HG03095 (cell line): ENCODE measurements at regions not wholly inside any gene's neighbourhood (a gene's known extent, or its start where the extent isn't known, plus 50 kb on each side); places are given as distances from the start of the nearest gene placed in this dataset.

ENCODE experiments used
- ATAC-seq: cut with Tn5 transposase; IDR thresholded peaks from one replicate; pipeline ENCODE4 v1.9.1; 2021; ENCODE audit warnings: moderate library complexity; ENCODE audit not compliant: unreplicated experiment

- no peak for ATAC-seq
Observed at GRCh38 chr2:236744281-236744705, 174.7 kb downstream of the ACKR3 start.

DNA sequence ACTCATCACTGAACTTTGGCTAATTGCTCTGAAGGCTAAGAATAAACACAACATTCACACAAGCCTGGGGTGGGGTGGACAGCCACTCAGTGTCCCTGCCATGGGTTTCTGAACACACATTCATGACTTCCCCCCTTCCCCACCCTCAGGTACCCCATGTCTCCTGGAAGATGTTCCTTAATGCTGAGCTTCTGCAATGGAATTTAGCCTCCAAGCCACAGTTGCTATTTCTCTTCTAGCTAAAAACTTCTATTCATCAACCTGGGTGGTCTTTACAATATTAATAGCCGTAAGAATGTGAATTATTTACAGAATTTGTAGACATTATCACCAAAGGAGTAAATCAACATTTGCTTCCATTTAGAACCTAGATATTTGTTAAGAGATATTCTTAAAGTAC, 175.1 kb downstream of the ACKR3 start:
- ATAC-seq = no peak

DNA sequence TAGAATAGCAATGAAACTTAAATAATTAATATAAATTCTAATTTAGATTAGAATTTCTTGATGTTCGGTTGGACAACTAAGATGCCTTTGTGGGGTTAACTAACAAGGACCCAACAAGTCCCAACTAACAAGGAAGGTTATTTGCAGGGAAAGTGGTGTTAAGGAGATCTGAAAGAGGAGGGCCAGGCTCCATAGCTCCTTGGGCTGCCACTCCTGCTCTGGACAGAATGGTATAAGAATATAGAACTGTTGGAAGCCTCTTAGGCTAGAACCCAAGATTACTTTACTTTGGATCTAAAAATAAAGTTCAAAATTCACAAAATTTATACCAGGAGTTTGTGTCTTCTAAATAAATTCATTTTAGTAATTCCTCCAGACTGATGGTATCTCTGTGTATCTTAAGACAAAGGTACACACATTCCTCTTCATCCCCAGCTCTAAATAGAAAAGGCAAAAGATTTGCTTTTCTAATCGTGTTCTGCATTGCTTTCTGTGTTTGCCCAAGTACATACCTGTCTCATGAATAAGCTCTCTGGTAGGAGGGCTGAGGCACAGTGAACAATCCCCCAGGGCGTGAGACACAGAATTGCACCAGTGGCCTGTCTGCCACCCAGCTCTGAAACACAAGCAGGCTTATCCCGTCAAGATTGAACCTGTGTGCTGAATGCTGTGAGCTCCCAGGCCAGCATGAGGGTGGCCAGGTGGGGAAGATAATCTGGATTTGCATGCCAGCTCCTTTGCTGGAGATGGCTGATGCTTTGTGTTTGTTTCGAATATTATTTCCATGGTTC, 176.0 kb downstream of the ACKR3 start:
- ATAC-seq = no peak

DNA sequence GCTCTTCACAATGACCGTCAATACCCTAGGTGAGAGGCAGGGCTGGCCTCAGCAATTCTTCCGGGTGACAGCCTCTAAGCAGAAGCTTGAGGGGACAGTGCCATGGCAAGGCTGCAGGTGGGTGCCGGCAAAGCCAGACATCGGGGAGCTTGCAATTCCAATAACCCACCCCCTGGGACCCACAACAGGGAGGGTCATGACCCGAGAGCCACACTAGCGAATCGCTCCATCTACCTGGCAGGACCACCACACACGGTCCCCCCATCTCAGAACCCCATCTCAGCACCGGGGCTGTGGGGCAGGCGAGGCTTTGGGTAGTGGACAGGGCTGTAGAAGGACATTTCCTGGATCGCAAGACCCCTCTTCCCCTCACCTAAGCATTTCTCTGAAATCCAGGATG, 177.2 kb downstream of the ACKR3 start:
- no peak for ATAC-seq

DNA sequence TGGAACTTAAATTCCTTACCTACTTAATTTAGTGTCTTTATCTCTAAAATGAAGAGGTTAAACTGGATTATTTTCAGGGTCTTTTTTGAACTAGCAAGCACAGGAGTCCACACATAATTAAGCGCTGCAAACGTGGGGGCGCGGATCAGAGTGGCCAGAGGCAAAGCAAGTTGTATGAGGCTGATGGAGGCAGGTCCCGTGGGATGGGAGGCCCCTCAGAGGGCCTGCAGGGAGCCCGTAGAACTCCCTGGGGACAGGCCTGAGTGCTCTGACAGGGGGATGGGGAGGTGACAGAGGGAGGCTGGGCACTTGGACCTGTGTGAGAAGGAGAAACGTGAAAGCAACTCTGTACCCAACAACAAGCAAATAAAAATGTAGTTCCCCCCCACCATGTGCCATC, 177.8 kb downstream of the ACKR3 start:
- ATAC-seq = no peak

- no peak for ATAC-seq
Observed at GRCh38 chr2:236747925-236748324, 178.3 kb downstream of the ACKR3 start.

DNA sequence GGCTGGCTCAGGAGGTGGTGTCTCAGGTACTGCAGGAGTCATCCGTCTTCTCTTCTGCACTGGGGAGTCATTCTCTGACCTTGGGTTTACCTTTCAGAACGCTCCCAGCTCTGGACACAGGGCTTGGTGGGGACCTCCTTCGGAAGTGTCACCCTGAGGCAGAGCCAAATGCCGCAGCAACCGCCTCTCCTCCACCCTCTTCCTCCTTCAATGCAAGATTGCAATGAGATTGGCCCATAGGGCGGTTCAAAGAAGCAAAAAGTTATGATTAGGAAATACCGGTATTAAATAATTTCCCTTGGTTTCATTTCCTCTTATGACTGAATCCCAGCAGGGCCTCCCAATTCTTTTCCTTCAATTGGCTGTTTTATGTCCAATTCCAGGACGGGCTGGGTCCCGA, 178.8 kb downstream of the ACKR3 start:
- ATAC-seq = no peak

- no peak for ATAC-seq
Observed at GRCh38 chr2:236748801-236749200, 179.2 kb downstream of the ACKR3 start.

DNA sequence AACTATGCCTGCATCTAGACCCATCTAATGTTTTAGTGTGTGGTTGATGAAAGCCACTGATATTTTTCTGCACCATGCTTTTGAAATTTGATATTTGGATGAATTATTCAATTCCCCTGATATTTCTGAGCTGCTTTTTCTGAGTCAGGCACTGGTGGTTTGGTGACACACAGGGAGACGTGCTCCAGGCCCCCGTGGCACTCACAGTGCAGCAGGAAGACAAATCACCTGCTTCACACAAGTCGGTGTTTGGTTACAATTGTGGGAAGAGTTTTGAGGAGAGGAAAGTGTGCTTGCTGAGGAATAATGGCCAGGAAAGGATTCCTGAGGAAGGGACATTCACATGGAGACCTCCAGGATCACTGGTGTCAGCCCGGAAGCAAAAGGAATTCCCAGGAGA, 179.7 kb downstream of the ACKR3 start:
- ATAC-seq = no peak

DNA sequence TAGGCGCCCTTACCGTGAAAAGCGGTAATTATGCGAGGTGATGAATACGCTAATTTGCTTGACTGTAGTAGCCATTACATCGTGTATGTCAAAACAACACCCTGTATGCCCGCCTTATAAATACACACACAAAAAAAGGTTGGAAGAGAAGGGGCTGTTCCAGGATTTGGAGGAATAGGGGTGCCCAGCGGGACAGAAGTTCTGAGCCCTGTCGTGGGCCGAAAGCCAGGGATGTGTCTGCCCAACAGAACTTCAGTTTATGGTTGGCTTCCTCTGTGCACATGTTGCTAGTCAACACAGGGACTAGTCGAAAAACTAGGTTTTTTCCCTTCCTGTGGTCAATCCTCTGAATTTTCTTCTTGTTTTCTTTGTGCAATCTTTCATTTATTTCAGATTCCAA, 182.5 kb downstream of the ACKR3 start:
- no peak for ATAC-seq

DNA sequence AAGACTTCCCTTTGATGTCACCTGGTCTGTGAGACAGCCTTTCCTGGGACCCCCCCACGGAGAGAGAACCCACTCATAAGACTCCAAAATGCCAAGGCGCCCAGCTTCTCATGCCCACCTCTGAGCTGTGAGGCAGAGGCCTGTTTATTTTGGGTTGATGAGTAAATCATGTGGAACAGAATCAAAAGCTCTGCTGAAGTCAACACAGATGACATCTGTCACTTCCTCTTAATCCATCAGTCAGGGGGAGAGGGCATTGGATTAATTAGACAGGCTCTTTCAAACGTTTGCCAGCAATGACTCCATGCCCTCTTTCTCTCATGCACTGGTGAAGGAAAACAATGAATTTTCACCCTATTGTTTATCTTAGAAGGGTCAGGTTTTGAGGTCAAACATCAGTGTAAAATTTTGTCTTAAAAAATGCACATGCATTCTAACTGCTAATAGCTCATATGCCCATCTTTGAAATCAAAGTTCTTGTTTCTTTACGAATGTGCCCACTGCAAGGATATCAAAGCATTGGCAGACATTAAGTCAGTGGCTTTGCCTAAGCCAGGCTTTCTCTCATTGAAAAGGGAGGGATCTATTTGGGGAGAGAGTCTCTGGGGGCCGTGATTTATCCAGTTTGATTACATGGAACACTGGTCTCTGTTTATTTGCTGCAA, 184.1 kb downstream of the ACKR3 start:
- ATAC-seq = no peak

DNA sequence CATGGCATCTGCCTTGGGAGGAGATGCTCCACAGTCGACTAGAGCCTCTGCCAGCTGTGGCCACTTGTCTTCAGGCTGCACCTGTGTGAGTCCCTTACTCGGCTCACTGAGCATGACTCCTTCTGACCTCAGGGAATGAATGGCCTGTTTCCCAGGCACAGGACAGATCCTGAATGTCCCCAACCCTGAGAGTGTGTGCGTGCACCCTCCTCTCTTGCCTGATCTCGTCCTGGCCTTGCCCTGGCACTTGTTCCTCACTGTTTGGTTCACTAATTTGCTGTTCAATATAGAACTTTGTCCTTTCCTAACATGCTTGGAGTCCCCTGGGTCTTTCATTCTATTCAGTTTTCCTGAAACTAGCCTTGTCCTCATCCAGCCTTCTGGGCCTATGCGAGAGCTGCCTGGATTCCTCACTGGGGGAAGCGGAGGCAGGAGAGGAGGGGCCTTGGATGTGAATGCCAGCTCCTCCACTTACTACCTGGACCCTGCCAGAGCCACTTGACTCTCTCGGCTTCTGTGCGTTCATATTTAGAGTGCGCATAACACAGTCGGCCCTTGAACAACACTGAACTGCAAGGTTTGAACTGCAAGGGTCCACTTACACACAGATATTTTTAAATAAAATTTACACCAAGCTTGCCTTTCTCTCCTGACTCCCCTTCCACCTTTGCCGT, 184.8 kb downstream of the ACKR3 start:
- no peak for ATAC-seq

DNA sequence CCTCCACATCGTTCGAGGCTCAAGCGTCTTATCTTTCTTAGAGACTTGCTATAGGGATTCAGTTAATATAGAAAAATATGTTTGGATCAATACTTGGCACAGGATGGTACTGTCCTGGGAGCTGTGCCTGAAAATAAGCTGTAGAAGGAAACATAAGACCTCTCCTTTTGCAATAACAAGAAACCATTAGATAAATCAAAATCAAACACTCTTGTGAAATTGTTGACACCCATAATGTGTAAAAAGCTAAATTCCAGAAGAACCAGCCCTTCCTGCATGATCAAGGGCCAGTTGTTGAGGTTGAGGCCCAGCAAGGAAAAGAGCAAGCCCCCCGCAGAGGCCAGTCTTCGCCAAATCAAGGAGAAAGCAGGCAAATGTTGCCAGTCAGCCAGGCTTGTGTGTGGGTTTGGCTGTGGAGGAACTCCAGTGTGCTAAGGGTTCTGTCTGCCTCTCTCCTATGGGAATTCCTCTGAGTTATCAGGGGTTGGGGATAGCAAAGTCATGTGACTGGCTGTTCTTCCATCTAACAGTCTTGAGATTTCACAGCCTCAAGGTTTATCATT, 185.7 kb downstream of the ACKR3 start:
- no peak for ATAC-seq

DNA sequence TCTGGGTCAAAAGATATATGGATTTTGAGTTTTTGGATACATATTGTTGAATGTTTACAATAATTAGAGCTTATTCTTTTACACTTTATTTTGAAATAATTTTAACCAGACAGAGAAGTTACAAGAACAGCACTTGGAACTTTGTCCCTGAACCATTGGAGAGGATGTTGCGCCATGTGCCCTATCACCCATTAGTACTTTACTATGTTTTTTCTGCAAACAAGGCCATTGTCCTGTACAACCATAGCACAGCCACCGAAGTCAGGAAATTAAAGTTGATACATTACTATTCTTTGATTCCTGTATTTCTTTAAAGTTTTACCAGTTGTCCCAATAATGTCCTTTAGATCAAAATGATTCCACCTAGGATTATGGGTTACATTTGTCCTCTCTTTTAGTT, 188.8 kb downstream of the ACKR3 start:
- ATAC-seq = no peak

DNA sequence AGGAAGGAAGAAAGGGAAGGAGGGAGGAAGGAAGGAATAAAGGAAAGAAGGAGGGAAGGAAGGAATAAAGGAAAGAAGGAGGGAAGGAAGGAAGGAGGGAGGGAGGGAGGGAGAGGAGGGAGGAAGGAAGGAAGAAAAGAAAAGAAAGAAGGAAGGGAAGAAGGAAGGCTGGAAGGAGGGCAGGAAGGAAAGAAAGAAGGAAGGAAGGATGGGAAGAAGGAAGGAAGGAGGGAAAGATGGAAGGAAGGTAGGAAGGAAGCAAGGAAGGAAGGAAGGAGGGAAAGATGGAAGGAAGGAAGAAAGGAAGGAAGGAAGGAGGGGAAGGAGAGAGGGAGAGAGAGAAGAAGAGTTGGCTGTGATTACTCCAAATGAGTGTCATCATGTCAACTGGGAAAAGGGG, 190.6 kb downstream of the ACKR3 start:
- no peak for ATAC-seq

DNA sequence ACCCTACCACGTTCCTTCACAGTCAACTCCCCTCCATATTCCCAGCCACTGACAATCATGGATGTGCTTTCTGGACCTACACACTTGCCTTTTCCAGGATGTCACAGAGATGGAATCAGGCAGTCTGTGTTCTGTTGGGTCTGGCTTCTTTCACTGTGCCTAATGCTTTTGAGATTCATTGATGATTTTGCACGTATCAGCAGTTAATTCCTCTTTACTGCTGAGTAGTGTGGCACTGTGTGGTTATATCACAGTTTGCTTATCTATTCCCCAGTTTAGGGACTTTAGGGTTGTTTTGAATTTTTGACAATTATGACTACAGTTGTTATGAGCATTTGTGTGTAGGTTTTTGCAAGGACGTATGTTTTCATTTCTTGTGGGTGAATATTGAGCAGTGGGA, 191.7 kb downstream of the ACKR3 start:
- ATAC-seq = no peak

DNA sequence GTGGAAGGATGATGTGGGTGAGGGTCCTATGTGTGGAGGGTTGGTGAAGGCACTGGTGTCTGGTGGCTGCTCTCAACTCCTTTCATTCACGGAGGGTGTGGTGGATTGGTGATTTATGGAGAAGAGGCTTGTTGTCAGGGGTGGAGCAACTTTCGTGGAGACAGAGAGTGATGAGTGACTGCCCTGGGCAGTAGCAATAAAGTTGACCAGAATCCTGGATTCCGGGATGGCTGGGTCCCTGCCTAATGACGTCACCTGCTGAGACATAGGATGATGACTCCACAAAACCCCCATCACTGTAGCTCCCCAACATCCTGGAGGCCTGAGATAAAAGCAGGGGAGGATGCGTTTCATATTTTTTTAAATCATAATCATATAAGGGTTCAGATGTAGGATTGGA, 193.0 kb downstream of the ACKR3 start:
- no peak for ATAC-seq

DNA sequence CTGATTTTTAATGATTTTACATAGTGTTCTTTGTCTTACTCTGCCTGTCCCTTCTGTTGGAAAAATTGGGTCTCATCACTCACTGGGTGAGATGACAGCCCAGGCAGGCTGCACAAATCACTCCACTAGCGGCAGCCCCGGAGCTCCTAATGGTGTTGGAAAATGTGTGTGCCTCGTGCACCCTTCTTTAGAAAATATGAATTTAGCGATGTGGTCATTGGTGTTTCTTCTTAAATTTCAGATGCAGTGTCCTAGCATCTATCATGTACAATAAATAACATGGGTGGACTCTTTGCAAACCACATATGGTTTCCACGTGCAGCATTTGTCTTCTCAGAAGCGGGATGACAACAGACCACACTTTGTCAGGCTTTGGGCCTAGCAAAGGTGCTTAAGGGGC, 194.2 kb downstream of the ACKR3 start:
- ATAC-seq = no peak

- ATAC-seq = no peak
Observed at GRCh38 chr2:236764716-236765115, 195.1 kb downstream of the ACKR3 start.

- no peak for ATAC-seq
Observed at GRCh38 chr2:236765478-236765877, 195.9 kb downstream of the ACKR3 start.

DNA sequence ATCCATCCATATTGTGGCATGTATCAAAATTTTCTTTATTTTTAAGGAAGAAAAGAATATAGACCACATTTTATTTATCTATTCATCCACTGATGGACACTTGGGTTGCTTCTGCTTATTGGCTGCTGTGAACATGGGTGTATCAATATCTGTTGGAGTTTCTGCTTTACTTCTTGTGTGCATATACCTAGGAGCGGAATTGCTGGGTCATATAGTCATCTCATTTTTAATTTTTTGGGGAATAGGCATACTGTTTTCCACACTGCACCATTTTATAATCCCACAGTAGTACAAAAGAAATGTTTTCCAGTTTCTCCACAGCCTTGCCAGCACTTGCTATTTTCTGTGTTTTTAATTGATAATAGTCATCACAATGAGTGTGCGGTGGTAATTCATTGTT, 197.2 kb downstream of the ACKR3 start:
- no peak for ATAC-seq

- no peak for ATAC-seq
Observed at GRCh38 chr2:236767941-236768340, 198.3 kb downstream of the ACKR3 start.
